Heart left ventricle (tissue), 13 donors: ENCODE measurements at regions not wholly inside any gene's neighbourhood (a gene's known extent, or its start where the extent isn't known, plus 50 kb on each side); places are given as distances from the start of the nearest gene placed in this dataset.

Experiments used
- POLR2A ChIP-seq, 2 donors: fragments of 450-650 bp; IDR thresholded peaks; one replicate each; pipeline ENCODE4 v1.6.1; 2017; ENCODE audit warnings: antibody characterized with exemption in 2 of 2, mild to moderate bottlenecking in 2 of 2, moderate library complexity in 2 of 2
- TF ChIP-seq, protein P1 (sequence below), 12 donors: fragments of 200-600 bp; sonication (generic) in 4 of 12; IDR thresholded peaks; one replicate each; pipeline versions ENCODE4 v1.5.0 to v1.8.0; 2018 to 2022; ENCODE audit warnings: antibody characterized with exemption in 12 of 12, mild to moderate bottlenecking in 5 of 12
- donor health status: ischemic (EF 13 %, LVEDD 7.1; RV severe dilation, severe dysfunction).
- donor health status: DM: no; HTN: yes; CAD: no.
- donor health status: DM: no; HTN: no; CAD: no.
- donor health status: ischemic (EF 25% LVEDD 6.9; RV normal size, moderate dysfunction).
- donor health status: ischemic (EF 25% LVEDD 5.7; RV mildly dilated, moderate dysfunction).
- donor health status: ischemic (EF 35%, LVEDD 5.7; RV mildly dilated, moderate dysfunction).
- donor health status: nonischemic (EF 11% LVEDD 7.7; RV severe dilation, severe dysfunction).
- donor health status: DM: yes; HTN: yes; CAD: no.
- donor health status: PGD.
- donor health status: ischemic (EF 29% LVEDD 5.4; RV normal size, mild dysfunction).
- donor health status: nonischemic (EF 23%, LVEDD 6.1; RV moderate dilation, normal function).

DNA sequence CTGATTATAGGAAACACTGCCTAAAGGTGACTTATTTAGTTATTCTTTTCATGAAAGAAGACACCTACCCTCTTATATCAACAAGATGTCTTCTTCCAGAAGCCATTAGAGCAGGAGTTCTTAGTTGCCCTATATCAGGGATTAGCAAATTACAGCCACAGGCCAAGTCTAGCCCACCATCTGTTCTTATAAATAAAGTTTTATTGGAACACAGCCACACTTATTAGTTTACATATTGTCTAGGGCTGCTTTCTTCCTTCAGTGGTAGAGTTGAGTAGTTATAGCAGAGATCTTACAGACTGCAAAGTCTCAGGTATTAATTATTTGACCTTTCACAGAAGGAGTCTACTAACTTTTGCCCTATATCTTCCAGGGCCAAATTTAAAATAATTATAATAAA lies 157.2 kb upstream of the NOCT start:
- TF ChIP-seq, protein P1, sequence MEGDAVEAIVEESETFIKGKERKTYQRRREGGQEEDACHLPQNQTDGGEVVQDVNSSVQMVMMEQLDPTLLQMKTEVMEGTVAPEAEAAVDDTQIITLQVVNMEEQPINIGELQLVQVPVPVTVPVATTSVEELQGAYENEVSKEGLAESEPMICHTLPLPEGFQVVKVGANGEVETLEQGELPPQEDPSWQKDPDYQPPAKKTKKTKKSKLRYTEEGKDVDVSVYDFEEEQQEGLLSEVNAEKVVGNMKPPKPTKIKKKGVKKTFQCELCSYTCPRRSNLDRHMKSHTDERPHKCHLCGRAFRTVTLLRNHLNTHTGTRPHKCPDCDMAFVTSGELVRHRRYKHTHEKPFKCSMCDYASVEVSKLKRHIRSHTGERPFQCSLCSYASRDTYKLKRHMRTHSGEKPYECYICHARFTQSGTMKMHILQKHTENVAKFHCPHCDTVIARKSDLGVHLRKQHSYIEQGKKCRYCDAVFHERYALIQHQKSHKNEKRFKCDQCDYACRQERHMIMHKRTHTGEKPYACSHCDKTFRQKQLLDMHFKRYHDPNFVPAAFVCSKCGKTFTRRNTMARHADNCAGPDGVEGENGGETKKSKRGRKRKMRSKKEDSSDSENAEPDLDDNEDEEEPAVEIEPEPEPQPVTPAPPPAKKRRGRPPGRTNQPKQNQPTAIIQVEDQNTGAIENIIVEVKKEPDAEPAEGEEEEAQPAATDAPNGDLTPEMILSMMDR (IDR thresholded peaks at IDR 0.05): no peak
- no peak for TF ChIP-seq POLR2A (IDR thresholded peaks at IDR 0.05)
